ENCODE measurements at regions not wholly inside any gene's neighbourhood (a gene's known extent, or its start where the extent isn't known, plus 50 kb on each side); places are given as distances from the start of the nearest gene placed in this dataset.

- no peak for TF ChIP-seq CTCF (IDR thresholded peaks at IDR 0.05; ENCODE audit: insufficient read depth, low read length)
- TF ChIP-seq REST (IDR thresholded peaks at IDR 0.05; ENCODE audit: insufficient replicate concordance, low read depth), result no peak
- TF ChIP-seq POLR2AphosphoS5 (IDR thresholded peaks at IDR 0.05; ENCODE audit: low read depth), result no peak
- TF ChIP-seq GABPA (IDR thresholded peaks at IDR 0.05; ENCODE audit: low read depth), result no peak
These were observed 170.8 kb upstream of the RGMB start for GRCh38 chr5:98602534-98603112.
